HG03060 (cell line): ENCODE measurements at regions not wholly inside any gene's neighbourhood (a gene's known extent, or its start where the extent isn't known, plus 50 kb on each side); places are given as distances from the start of the nearest gene placed in this dataset.

Experiments
- ATAC-seq: cut with Tn5 transposase; IDR thresholded peaks from one replicate; pipeline ENCODE4 v1.9.1; 2021; ENCODE audit warnings: low read depth, moderate number of reproducible peaks; ENCODE audit not compliant: unreplicated experiment

DNA sequence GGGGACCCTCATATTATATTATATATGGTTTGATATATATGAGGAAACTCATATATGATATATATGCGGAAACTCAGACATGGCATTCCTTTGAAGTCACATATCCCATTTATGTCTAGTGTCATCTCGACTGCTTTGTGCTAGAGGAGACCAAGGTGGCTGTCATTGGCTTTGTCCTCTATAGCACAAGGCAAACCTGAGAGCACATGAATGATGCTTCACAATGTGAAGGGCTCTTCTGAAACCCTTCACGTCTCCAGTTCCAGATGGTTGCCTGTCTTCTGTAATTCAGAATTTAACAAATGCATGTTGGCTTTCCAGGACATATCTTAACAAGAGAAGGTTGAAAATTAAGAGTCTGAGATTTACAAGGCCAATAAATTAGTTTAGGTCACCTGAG is 303.6 kb downstream of the BARHL2 start:
- no peak for ATAC-seq

DNA sequence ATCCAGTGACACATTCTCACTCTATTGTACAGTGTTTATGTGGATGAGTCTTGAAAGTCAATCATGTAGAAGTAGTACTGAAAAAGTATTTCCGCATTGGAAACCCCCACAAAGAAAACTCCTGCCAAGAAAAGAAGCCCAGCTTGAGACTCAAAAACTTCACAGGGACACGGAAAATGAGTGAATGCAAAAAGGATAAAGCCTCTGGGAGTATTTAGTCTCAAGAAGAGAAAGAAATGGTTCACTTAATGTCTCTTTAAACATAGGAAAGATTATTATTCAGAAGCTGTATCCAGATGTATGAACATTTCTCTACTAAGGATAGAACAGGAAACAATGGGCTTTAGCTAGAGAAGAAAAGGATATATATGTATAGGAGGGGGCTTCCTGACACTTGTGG is 304.5 kb downstream of the BARHL2 start:
- no peak for ATAC-seq

DNA sequence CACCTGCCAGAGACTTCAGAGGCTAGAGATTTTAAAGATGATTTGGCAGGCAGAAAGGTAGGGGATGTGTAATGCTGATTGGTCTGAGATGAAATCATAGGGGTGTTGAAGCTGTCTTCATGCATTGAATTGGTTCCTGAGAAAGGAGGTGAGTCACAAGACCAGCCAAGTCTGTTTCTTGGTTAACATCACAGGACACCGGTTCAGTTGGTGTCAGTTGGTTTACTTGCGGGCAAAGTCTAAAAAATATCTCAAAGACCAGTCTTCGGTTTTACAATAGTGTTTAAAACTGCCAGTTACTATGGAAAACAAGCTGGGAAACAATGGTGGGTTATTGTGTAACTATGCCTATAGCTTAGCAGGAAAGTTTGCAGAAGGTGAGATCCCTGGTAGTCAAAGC is 305.9 kb downstream of the BARHL2 start:
- ATAC-seq = no peak

DNA sequence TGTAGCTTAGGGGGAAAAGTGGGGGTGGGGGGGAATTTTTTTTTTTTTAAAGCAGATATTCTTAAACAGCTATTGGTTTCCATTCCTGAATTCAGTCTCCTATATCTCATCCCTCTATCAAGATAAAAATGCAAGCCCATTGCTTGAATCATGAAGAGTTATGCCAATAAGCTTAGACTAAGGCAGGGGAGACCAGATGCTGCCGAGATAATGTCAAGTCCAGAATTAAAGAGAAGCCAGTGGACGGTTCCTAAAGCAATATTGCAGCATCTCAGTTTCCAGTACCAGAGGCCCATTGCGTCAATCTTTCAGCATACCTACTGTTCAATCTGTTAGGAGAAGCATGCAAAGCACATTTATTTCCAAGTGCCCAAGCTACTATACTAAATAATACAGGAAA is 309.4 kb downstream of the BARHL2 start:
- no peak for ATAC-seq

DNA sequence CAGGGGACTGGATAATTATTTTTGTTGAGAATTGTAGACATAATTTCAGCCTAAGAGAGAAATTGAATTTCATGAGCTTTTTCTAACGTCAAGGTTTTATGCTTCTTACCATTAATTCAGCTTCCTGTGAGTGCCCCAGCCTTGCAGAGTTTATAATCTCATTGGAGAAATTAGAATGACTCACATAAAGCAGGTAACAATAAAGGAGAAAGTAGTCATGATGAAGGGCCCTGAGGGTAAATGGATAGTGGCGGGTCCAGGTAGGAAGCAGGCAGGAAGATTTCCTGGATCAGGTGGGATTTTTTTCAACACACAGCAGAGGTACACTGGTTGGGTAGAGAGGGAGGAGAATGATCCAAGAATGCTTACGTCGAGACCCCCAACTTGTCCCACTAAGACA is 311.4 kb downstream of the BARHL2 start:
- ATAC-seq = no peak

DNA sequence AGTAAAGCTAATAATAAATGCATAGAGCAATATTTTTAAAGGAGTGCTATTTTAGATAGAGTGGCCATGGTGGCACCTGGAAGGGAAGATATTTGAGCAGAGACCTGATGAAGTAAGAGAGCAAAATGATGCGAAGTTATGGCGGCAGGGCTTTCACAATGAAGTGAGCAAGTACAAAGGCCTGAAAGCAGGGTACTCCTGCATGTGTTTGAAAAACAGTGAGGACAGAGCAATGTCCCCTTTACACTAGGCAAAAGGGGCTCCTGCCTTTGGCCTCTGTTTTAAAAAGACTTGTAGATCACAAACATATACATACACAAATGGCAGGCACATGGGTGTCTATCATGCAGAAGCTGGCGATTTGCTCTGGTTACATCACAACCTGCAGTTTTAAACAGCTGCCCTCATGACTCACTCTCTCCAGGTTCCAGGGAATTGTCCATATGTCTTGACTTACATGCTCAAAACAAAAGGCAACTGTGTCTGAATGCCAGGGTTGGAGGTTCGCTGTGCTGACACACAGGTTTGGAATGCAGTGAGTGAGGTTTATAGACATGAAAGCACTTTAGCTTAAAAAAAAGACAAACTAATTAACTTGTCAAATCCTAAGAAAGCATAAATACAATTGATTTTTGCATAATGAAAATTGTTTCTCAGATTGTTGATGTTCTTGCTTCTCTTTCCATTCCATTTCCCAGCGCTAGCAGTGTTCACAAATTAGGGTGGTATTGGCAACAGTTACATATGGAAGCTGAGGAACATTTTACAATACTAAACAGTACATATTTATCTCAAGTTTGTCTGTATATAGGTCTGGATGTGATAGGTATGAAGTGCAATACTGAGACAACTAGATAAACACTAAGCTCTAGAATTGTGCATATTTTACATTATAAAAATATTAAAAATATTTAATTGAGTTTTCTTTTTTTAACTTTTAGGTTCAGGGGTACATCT is 313.9 kb downstream of the BARHL2 start:
- no peak for ATAC-seq

DNA sequence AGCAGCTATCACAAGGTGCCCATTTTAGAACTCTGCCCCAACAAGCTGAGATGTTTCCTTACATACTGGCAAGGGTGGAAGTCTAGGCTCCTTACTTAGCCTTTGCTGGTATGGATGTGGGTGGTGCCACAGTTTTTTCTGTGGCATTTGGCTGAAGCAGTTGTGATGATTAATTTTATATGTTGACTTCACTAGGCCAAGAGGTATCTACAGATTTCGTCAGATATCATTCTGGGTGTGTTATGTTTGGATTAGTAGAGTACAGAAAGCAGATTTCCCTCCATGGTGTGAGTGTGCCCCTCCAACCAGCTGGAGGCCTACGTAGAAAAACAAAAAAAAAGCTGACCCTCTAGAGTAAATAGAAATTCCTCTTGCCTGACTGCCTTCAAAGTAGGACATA is 317.0 kb downstream of the BARHL2 start:
- ATAC-seq = no peak

DNA sequence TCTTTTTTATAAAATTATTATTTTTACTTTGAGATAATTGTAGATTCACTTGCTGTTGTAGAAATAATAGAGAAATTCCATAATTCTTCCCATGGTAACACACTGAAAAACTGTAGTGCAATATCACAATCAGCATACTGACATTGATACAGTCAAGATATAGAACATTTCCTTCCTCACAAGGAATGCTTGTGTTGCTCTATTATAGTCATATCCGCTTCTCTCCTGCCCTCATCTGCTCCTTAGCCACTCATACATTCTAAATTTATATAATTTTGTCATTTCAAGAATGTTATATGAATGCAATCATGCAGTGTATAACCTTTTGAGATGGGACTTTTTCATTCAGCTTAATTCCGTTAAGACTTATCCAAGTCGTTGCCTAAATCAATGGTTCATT is 320.2 kb downstream of the BARHL2 start:
- no peak for ATAC-seq

DNA sequence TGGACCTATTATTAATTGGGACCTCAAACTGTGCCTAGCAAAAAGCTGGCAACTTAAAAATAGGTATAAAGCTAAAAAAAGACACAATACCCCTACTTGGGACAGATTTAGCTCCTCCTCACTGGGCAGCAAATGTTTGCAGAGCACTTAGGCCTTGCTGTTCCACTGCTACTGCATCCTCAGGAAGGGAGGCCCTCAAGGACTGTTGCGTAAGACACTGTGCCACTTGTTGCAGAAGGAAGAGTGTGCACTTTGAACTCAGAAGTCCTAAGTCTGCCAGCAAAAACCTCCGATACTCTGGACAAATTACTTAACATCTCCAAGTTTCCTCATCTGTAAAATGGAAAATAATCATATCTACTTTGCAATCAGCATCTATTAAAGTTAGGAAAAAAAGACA is 322.9 kb downstream of the BARHL2 start:
- ATAC-seq = no peak

DNA sequence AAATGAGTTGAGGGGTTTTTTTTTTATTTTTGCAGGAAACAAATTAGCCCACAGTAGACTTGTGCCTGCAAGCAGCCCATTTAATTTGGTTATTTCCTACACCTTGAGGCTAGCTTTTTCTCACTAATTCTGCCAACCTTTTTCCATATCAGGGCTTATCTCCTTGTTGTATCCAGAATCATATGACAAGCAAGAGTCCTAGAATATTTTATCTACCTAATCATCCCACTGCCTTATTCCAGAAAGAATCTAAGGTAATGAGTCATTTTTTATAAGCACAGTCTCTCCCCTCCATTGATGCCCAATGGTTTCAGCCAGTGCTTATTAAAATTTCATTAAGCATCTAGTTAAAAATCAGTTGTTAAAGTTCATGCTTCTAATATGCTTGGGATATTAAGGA is 324.1 kb downstream of the BARHL2 start:
- ATAC-seq = no peak

DNA sequence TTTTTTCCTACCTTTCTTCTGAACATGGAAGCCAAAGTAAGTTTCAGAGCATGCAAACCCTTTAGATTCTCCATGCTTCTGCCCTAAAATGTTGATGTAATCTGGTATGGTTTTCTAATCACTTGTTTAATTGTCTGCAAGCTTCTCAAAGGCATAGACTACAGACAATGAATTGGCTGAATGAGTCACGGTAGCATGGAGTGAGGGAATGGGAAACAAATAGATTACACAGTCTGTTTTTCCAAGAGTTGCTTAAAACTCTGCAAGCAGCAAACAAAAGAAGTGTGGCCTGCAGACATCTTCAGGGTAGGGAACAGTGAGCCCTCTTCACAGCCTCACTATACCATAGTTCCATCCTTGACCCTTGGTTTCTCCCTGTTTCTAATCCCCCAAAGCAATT is 326.0 kb downstream of the BARHL2 start:
- ATAC-seq = no peak

DNA sequence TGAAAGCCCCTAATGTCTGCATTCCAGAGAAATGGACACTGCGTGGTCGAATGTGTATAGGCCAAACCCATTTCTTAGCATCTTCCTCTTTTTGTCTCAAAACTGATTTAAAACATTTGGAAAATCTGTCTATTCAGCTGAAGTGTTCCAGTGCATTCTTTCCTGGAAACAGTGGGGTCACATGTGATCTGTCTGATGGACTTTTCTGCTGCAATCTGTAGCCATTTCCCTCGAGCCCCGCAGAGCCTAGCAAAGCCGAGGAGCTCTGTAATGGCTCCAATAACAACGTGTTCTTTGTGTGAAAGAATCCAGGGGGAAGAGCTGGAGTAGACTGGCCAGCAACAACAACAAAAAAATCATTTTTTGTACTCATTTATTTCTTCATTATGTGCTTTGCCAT is 329.3 kb downstream of the BARHL2 start:
- ATAC-seq = no peak

DNA sequence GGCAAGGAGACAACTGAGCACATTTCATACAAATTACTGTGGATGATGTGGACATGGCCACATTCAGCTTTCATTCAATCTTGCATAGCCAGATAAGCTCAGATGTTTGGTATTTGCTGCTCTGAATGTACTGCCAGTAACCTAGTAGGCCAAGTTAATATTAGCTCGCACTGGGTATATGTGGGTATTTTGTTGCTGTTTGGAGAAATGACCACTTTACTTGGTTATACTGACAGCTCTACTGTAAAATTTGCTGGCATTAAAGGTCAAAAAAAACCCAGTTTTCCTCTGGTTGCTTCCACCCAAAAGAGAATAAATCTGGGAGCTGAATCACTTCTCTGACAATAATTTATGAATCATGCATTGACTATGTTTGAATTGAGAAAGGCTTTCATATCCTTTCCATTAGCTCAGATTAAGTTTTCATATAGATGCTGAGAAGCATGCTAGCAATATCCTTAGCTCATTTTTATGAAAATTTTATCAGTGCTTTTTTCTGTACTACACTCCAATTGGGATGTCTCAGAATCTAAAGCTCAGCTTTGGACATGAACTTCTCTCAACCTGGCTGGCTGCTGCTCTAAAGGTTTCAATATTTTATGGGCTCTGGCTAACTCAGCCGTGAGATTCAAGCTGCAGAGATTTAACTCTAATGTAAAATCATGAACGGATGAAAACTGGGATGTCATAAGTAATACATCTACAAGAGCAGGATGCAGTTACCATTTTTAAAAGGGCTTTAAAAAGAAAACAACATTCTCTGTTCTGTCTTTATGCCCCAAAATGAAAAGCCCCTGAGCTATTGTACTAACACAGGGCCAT is 330.0 kb downstream of the BARHL2 start:
- ATAC-seq = no peak

DNA sequence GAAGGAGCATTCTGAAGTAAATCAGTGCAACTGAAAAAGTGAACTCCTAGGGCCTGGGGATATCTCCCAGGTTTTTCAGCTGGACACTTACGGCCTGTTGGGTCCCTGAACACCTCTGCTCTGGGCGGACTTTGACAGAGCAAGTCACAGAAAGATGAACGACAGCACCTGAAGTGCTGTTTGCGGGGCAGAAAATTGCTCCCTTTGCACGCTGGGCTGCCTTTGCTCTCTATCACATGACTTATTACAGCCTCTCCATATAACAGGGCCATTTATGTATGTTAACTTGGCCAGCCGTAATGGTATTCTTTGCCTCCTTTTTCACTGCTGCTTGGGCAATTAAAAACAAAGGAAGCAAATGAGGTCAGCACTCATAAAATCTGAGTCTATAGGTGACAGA is 332.9 kb downstream of the BARHL2 start:
- ATAC-seq = no peak

DNA sequence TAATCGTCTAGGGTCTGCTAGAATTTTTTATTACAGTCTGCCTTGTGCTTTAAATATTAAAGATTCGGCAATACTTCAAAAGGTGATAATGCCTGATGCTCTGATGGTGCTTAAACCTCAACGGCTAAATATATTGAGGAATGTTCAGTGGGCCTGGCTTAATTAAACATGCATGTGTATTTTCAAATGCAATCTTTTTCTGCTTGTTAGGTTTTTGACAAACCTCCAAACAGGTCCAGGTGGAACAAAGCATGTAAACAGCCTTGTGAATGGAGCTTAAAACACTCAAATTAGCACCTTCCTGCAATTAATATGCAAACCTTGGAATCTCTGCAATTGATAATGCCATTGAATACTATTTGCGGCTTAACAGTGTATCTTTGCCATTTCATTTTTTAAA is 334.9 kb downstream of the BARHL2 start:
- no peak for ATAC-seq

DNA sequence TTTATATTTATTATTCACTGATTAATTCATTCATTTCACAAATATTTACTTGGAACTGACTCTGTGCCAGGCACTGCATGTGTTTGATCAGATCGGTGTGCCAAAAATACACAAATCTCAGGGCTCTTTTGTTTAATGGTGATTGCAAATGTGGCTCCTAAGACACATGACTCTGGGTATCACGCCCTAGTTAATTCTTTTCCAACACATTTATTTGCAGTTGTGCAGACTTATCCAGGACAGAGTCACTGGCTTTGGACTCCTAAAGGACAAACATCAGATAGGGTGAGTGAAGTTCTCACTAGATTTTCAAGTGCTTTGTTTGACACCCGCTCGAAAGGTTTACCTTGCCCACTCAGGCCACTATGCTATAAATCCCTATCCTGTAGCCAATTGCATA is 335.5 kb downstream of the BARHL2 start:
- ATAC-seq = no peak

DNA sequence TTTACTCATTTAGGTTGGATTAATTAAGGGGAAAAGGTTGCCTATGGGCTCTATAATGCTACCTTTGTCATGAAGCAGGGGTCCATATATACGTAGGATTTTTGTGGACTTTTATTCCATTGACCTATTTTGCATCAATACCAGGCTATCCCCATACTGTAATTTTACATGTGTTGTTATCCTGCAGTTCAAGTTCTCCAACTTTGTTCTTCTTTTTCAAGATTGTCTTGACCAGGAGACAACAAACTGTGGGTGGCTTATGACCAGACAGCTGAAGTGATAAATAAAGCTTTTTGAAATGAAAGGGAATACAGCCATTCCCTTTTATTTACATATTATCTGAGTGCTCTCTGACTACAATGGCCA is 345.7 kb downstream of the BARHL2 start:
- ATAC-seq = no peak

DNA sequence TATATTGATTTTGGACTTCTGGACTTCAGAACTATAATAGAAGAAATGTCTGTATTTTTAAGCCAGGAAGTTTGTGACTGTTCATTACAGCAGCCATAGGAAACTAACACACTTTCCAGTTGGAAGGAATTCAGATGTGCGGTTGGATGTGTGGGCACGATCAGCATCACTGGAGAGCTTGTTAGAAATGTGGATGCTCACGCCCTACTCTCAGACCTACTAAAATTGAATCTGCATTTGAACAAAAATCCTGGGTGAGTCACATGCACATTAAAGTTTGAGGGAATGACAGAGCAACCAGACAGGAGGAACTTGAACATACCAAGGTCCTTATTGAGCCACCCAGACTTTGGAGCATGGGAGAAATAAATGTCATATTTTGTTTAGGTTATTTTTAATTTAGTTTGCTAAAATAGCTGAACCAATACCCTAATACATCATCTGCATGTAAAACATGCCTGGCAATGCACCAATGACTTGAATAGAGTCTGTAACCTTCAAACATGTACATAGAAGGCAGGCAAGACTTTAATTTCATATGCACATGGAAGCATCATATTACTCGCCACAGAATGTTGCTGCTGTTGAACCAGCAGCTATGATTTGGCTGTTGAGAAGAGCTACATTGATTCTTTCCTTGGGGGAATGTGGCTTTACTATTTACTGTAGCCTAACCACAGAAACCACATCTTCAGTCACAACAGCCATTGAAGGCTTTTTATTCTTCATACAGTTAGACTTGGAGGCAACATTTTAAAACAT is 346.2 kb downstream of the BARHL2 start:
- no peak for ATAC-seq

DNA sequence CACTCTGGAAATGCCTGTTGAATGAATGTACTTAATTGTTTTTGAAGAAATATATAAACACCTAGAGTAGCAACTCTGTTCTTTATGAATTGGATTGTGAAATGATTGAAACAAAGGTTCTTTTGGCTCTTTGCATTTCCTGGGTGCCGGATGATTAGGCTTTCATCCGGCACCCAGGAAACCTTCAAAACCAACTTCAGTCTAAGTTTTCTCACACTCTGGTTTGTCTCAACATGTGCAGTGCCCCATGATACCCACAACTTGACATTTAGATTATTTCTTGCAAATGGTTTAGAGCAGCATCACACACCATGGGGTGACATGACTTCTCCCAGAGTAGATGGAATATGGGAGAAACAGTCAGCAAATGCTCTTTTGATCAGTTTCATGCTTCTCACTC is 354.9 kb downstream of the BARHL2 start:
- ATAC-seq = no peak

DNA sequence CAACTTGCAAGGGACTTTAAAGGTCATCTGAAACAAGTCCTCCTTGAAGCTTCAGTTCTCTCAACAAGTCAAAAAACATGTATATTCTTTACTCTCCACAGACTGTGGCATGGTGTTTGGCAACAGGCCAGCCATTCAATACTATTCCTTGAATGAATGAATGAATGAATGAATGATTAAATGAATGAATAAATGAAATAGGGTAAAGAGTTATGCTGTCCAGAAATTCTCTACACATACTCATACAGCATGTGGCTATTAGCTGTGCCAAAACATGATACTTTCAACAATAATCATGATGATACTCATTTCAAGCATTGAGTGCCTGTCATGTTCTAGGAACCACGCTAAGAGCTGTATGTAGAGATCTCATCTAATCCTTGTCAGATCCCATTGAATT is 356.1 kb downstream of the BARHL2 start:
- ATAC-seq = no peak

DNA sequence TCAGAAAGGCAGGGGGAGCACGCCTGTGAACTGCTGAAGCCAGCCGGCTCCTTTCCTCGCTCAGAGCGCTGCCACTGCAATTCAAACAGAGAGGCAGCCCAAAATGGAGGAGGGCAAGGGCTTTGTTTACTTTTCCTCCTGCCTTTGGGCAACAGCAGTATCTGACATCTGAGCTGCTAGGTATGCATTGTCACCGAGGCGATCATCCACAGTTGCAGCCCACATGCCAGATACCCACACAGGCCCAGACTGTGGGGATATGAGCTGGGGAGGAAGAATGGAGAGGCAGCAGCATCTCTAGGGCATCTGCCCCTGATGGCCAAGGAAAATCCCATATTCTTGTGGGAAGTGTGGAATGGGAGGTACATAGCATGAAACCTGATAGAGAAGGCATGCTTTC is 357.1 kb downstream of the BARHL2 start:
- ATAC-seq = no peak
